BJ (cell line): ENCODE measurements at regions not wholly inside any gene's neighbourhood (a gene's known extent, or its start where the extent isn't known, plus 50 kb on each side); places are given as distances from the start of the nearest gene placed in this dataset.
"Not testable (repeated sequence)": the region's sequence is repeated elsewhere in the genome, so short reads cannot be mapped to it uniquely, and the experiment has no call there.

Source experiments
- CTCF ChIA-PET: fragments of 350-600 bp; formaldehyde crosslinking; extraction: SDS; loops from one replicate; lab custom pipeline; 2021; ENCODE audit warnings: antibody characterized with exemption, inconsistent platforms; lab: Yijun Ruan, JAX
- POLR2A ChIA-PET: fragments of 300-600 bp; sonication (Branson Sonifier 250); formaldehyde crosslinking; extraction: SDS; loops from one replicate; lab custom pipeline; 2021; ENCODE audit warnings: antibody characterized with exemption; lab: Charles Lee
- DNase-seq: peaks from one replicate; pipeline ENCODE4 v3.0.0-alpha.2; 2011; ENCODE audit warnings: low read depth
- H3K27me3 ChIP-seq: 2 replicates; pipeline ENCODE4 v1.6.0; 2011; ENCODE audit warnings: low read length; ENCODE audit not compliant: control insufficient read depth, insufficient read depth
- H3K36me3 ChIP-seq: 2 replicates; pipeline ENCODE4 v1.5.1; 2011; ENCODE audit warnings: low read length; ENCODE audit not compliant: control insufficient read depth, insufficient read depth
- H3K4me3 ChIP-seq: 2 replicates; pipeline ENCODE4 v1.5.1; 2011; ENCODE audit warnings: low read depth, mild to moderate bottlenecking, control low read depth, low read length
- TF ChIP-seq, protein P1 (sequence below): IDR thresholded peaks from 2 replicates; pipeline ENCODE4 v1.5.1; 2011; ENCODE audit warnings: low read depth, mild to moderate bottlenecking, control low read depth, inconsistent platforms, low read length, moderate library complexity; ENCODE audit not compliant: insufficient read depth

GRCh38 chr10:33588974-33589600 lies 254.6 kb upstream of the NRP1 start:
- CTCF ChIA-PET: no interaction called here
- no peaks in the 10 kb centered on the region for H3K36me3 ChIP-seq

GRCh38 chr10:33584596-33584995 lies 250.1 kb upstream of the NRP1 start:
- POLR2A ChIA-PET, H3K36me3 ChIP-seq, H3K27me3 ChIP-seq, DNase-seq, H3K4me3 ChIP-seq: not testable (repeated sequence)
- CTCF ChIA-PET: interaction anchor here (1.4 kb wide), 1 partner anchor 224 kb away, joined by 3 read pairs; no protein-coding TSS in a partner anchor

More at GRCh38 chr10:33588974-33589600, 254.6 kb upstream of the NRP1 start:
- no peak for DNase-seq
- Histone ChIP-seq H3K27me3 (0 out of 2 replicates have a peak, but pooled peaks cover 1% of the 10 kb centered on the region), H3K4me3 (no peak overlapping the region)
- POLR2A ChIA-PET: no interaction called here
- TF ChIP-seq, protein P1, sequence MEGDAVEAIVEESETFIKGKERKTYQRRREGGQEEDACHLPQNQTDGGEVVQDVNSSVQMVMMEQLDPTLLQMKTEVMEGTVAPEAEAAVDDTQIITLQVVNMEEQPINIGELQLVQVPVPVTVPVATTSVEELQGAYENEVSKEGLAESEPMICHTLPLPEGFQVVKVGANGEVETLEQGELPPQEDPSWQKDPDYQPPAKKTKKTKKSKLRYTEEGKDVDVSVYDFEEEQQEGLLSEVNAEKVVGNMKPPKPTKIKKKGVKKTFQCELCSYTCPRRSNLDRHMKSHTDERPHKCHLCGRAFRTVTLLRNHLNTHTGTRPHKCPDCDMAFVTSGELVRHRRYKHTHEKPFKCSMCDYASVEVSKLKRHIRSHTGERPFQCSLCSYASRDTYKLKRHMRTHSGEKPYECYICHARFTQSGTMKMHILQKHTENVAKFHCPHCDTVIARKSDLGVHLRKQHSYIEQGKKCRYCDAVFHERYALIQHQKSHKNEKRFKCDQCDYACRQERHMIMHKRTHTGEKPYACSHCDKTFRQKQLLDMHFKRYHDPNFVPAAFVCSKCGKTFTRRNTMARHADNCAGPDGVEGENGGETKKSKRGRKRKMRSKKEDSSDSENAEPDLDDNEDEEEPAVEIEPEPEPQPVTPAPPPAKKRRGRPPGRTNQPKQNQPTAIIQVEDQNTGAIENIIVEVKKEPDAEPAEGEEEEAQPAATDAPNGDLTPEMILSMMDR: no peak

GRCh38 chr10:33579996-33580395 lies 245.5 kb upstream of the NRP1 start:
- no peak for DNase-seq
- ChIA-PET CTCF (interaction anchor here (0.9 kb wide), 1 partner anchor 9 kb away, joined by 4 read pairs; no protein-coding TSS in a partner anchor), POLR2A (interaction anchor here (0.6 kb wide), 1 partner anchor 30 kb away, joined by 3 read pairs; no protein-coding TSS in a partner anchor)
- H3K36me3 ChIP-seq: no peaks in the 10 kb centered on the region
- H3K4me3 ChIP-seq: no peak overlapping the region
- TF ChIP-seq, protein P1: no peak
- peaks cover 2% of the 10 kb centered on the region; the same call in 1 of the 2 replicates for H3K27me3 ChIP-seq

GRCh38 chr10:33573606-33574005 lies 239.1 kb upstream of the NRP1 start:
- TF ChIP-seq, protein P1: no peak
- Histone ChIP-seq H3K27me3 (no peaks in the 10 kb centered on the region), H3K36me3 (no peaks in the 10 kb centered on the region), H3K4me3 (no peak overlapping the region)
- POLR2A ChIA-PET: no interaction called here
- DNase-seq: no peak
- CTCF ChIA-PET: no interaction called here

DNA sequence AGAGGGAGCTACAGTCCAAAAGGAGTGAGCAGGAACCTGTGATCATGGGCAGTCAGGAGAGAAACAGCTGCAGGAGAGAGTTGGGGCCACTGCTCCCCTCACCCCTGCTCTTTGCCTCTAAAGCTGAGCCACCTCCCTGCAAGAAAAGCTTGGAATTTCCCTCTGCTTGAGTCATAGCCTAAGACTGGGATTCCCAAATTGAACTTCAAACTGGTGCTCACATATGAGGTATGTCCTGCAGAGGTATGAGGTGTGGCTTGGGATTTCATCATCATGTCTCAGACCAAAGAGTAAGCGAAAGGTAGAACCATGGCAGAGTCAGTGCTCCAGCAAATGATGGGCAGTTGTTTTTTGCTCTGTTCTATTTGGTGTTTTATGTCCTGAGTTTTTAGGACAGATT lies 237.1 kb upstream of the NRP1 start:
- ChIA-PET CTCF (no interaction called here), POLR2A (no interaction called here)
- Histone ChIP-seq H3K27me3 (no peaks in the 10 kb centered on the region), H3K36me3 (no peaks in the 10 kb centered on the region), H3K4me3 (no peak overlapping the region)
- TF ChIP-seq, protein P1: no peak
- no peak for DNase-seq
